ENCODE measurements at regions not wholly inside any gene's neighbourhood (a gene's known extent, or its start where the extent isn't known, plus 50 kb on each side); places are given as distances from the start of the nearest gene placed in this dataset.

- Histone ChIP-seq H3K79me2 (ENCODE audit: insufficient read depth, low read length) (no peaks in the 10 kb centered on the region), H3K27me3 (ENCODE audit: insufficient read depth, low read length) (no peaks in the 10 kb centered on the region), H2AFZ (ENCODE audit: low read length) (no peak overlapping the region), H3K36me3 (ENCODE audit: insufficient read depth, low read length) (no peaks in the 10 kb centered on the region), H4K20me1 (ENCODE audit: insufficient read depth, low read length) (no peaks in the 10 kb centered on the region), H3K4me2 (ENCODE audit: insufficient read depth, low read length) (no peak overlapping the region), H3K9me3 (ENCODE audit: low read depth, low read length) (no peaks in the 10 kb centered on the region), H3K4me3 (ENCODE audit: insufficient read depth, low read length) (no peak overlapping the region), H3K27ac (ENCODE audit: low read depth, low read length) (no peak overlapping the region), H3K4me1 (ENCODE audit: insufficient read depth, low read length) (no peaks in the 10 kb centered on the region)
- DNase-seq (ENCODE audit: insufficient read length, low spot score, missing footprints), result no peak
- no peak for TF ChIP-seq CTCF (IDR thresholded peaks at IDR 0.05; ENCODE audit: extremely low read depth, low read depth, low read length)
Observed at GRCh38 chr16:48817032-48817431, 207.1 kb upstream of the N4BP1 start.

GRCh38 chr16:48816393-48816792 lies 206.4 kb upstream of the N4BP1 start:
- Histone ChIP-seq H4K20me1 (ENCODE audit: insufficient read depth, low read length) (no peaks in the 10 kb centered on the region), H3K27me3 (ENCODE audit: insufficient read depth, low read length) (no peaks in the 10 kb centered on the region), H2AFZ (ENCODE audit: low read length) (no peak overlapping the region), H3K27ac (ENCODE audit: low read depth, low read length) (no peak overlapping the region), H3K79me2 (ENCODE audit: insufficient read depth, low read length) (no peaks in the 10 kb centered on the region), H3K4me2 (ENCODE audit: insufficient read depth, low read length) (no peak overlapping the region), H3K36me3 (ENCODE audit: insufficient read depth, low read length) (no peaks in the 10 kb centered on the region), H3K4me3 (ENCODE audit: insufficient read depth, low read length) (no peak overlapping the region), H3K4me1 (ENCODE audit: insufficient read depth, low read length) (no peaks in the 10 kb centered on the region), H3K9me3 (ENCODE audit: low read depth, low read length) (no peaks in the 10 kb centered on the region)
- DNase-seq (ENCODE audit: insufficient read length, low spot score, missing footprints), result no peak
- no peak for TF ChIP-seq CTCF (IDR thresholded peaks at IDR 0.05; ENCODE audit: extremely low read depth, low read depth, low read length)

GRCh38 chr16:48814994-48815393 lies 205.0 kb upstream of the N4BP1 start:
- Histone ChIP-seq H4K20me1 (ENCODE audit: insufficient read depth, low read length) (no peaks in the 10 kb centered on the region), H3K4me1 (ENCODE audit: insufficient read depth, low read length) (no peaks in the 10 kb centered on the region), H3K27ac (ENCODE audit: low read depth, low read length) (no peak overlapping the region), H2AFZ (ENCODE audit: low read length) (no peak overlapping the region), H3K79me2 (ENCODE audit: insufficient read depth, low read length) (no peaks in the 10 kb centered on the region), H3K9me3 (ENCODE audit: low read depth, low read length) (no peaks in the 10 kb centered on the region), H3K27me3 (ENCODE audit: insufficient read depth, low read length) (no peaks in the 10 kb centered on the region), H3K36me3 (ENCODE audit: insufficient read depth, low read length) (no peaks in the 10 kb centered on the region), H3K4me2 (ENCODE audit: insufficient read depth, low read length) (no peak overlapping the region), H3K4me3 (ENCODE audit: insufficient read depth, low read length) (no peak overlapping the region)
- no peak for TF ChIP-seq CTCF (IDR thresholded peaks at IDR 0.05; ENCODE audit: extremely low read depth, low read depth, low read length)
- no peak for DNase-seq (ENCODE audit: insufficient read length, low spot score, missing footprints)

DNA sequence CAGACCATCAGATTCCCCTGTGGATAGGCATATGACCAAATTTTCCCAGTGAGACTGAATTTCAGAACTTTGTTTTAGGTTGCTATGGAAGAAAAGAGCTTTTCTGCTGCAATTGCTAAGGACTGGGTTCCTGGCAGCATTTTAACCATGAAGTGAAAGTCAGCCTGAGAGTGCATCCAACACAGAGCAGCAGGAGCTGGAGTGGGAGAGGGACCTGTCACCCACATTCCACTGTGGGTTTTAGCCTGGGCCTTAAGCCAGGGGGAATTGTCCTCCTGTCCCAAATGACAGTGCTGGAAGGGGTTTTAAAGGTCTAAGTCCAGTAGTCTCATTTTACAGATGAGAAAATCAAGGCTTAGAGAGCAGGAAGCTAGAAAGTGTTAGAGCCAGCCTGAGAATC lies 203.5 kb upstream of the N4BP1 start:
- TF ChIP-seq CTCF (IDR thresholded peaks at IDR 0.05; ENCODE audit: extremely low read depth, low read depth, low read length), result no peak
- no peaks in the 10 kb centered on the region for H3K9me3 ChIP-seq (ENCODE audit: low read depth, low read length)
- H3K4me2 ChIP-seq (ENCODE audit: insufficient read depth, low read length), result no peak overlapping the region
- no peak overlapping the region for H3K4me3 ChIP-seq (ENCODE audit: insufficient read depth, low read length)
- no peaks in the 10 kb centered on the region for H3K36me3 ChIP-seq (ENCODE audit: insufficient read depth, low read length)
- H3K79me2 ChIP-seq (ENCODE audit: insufficient read depth, low read length), result no peaks in the 10 kb centered on the region
- H4K20me1 ChIP-seq (ENCODE audit: insufficient read depth, low read length), result no peaks in the 10 kb centered on the region
- no peaks in the 10 kb centered on the region for H3K4me1 ChIP-seq (ENCODE audit: insufficient read depth, low read length)
- DNase-seq (ENCODE audit: insufficient read length, low spot score, missing footprints), result no peak
- no peak overlapping the region for H2AFZ ChIP-seq (ENCODE audit: low read length)
- H3K27me3 ChIP-seq (ENCODE audit: insufficient read depth, low read length), result no peaks in the 10 kb centered on the region
- no peak overlapping the region for H3K27ac ChIP-seq (ENCODE audit: low read depth, low read length)
